ENCODE measurements at regions not wholly inside any gene's neighbourhood (a gene's known extent, or its start where the extent isn't known, plus 50 kb on each side); places are given as distances from the start of the nearest gene placed in this dataset.

GRCh38 chr4:24256066-24256465, 328.3 kb downstream of the DHX15 start:
- TF ChIP-seq CTCF (IDR thresholded peaks at IDR 0.05; ENCODE audit: insufficient read depth, low read length) (no peak), POLR2AphosphoS5 (IDR thresholded peaks at IDR 0.05; ENCODE audit: low read depth) (no peak)

Measured in HL-60 (cell line).